Motor neuron (in vitro differentiated cells): ENCODE measurements at regions not wholly inside any gene's neighbourhood (a gene's known extent, or its start where the extent isn't known, plus 50 kb on each side); places are given as distances from the start of the nearest gene placed in this dataset.

Experiments used
- ATAC-seq, 8 experiments: fragments of 200-7000 bp; cut with Tn5 transposase; replicated peaks in 6 of 8; 2 replicates each; pipeline ENCODE4 v1.8.0; 2021; ENCODE audit warnings: mild to moderate bottlenecking in 8 of 8, moderate library complexity in 8 of 8
- H3K27ac ChIP-seq, 2 donors: fragments of 250-450 bp; sonication (Bioruptor Pico); 2 replicates each; pipeline ENCODE4 v1.9.0; 2021; ENCODE audit warnings: antibody characterized with exemption in 2 of 2, mild to moderate bottlenecking in 2 of 2, moderate library complexity in 1 of 2
- H3K4me1 ChIP-seq, 2 donors: fragments of 250-450 bp; sonication (Bioruptor Pico); replicated peaks in 1 of 2; 2 replicates each; pipeline ENCODE4 v1.6.1; 2021; ENCODE audit warnings: antibody characterized with exemption in 2 of 2, mild to moderate bottlenecking in 2 of 2, moderate library complexity in 1 of 2
- H3K4me3 ChIP-seq, 5 donors: fragments of 250-450 bp; sonication (Bioruptor Pico); 2 replicates each; pipeline ENCODE4 v1.9.0; 2021; ENCODE audit warnings: antibody characterized with exemption in 5 of 5, mild to moderate bottlenecking in 5 of 5, moderate library complexity in 4 of 5
- whole genome bisulfite sequencing, 10 experiments: fragments of 450-650 bp; shearing (Covaris generic); methylation state at CpG; one replicate each; pipeline ENCODE4 v1.0.0; 2022; 5-methylcytosine and 5-hydroxymethylcytosine counted together
- in situ Hi-C, 9 experiments: fragments of 400-800 bp; cut with MboI; loops; one replicate each; pipeline ENCODE4 v1.15.0; 2021; ENCODE audit warnings: low sequenced_read_pairs in 9 of 9, low pct_unique_long_range_greater_than_20kb in 2 of 9; ENCODE audit not compliant: unreplicated experiment in 9 of 9

DNA sequence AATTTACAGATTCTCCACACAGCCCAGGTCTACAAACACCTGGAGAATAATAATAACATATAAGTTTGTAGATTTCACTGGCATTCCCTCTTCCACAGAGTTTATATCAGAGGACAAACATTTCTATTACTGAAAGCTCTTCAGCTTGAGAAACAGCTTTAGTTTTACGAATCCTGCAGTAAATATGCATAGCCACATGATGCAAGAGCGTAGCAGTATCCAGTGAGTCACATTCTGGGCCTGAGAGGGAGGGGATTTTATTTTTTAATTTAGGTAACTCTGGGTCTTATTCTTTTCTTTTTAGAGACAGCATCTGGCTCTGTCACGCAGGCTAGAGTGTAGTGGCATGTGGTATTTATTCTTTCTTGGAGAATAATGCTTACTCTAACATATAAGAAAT, 1002.8 kb downstream of the TRHDE start:
- H3K4me1 ChIP-seq, result no peaks in the 10 kb centered on the region
- H3K27ac ChIP-seq, result no peak overlapping the region
- H3K4me3 ChIP-seq, result no peak overlapping the region
- in situ Hi-C loops, result no loop called here
- WGBS, 10 experiments, result 0 to 100% (median 82%) methylated on average over 1 to 3 of the region's 3 CpGs; no CpG with 5 or more reads in 2 of the 10 experiments
- peak in 4 of 8 experiments; percentile 25 to 43 (median 36) for ATAC-seq

DNA sequence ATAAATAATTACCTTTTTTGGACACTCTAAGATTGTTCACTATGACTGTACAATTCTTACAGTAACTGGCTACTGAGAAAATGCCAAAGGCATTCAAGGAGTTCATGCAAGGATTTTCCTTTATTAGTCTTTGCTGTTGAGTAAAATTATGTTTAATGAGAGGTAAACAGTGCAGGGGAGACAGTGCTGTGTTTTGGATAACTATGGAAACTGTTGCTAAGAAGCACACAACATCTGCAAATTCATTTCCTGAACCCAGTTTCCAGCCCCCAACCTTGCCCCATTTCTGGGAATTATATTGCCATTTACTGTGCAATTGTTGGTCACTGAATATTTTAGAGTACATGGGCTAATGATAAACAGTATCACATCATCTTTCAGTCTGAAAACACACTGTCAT, 1005.8 kb downstream of the TRHDE start:
- ATAC-seq, result peak in 1 of 8 experiments; percentile 40
- Histone ChIP-seq H3K4me1 (no peaks in the 10 kb centered on the region), H3K4me3 (no peak overlapping the region), H3K27ac (no peak overlapping the region)
- in situ Hi-C loops, result no loop called here

DNA sequence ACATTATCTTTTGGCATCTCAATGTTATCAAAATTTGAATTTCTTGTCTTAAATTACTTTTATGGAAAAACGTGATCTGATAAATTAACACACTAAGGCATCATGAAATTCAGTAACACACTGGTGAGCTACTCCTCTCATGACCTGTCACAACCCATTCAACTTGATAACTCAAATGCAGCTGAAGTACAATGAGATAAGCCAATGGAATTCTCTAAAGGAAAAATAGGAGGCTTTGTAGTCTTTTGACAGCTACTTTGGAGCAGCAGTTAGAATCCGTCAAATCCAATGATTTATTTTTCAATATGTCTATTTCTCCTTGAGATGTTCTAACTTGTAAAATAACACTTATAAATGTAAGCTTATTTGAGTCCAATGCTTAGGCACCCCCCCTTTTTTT, 1029.4 kb downstream of the TRHDE start:
- WGBS, 10 experiments, result 0 to 86% (median 6%) methylated on average over 1 to 2 of the region's 2 CpGs; no CpG with 5 or more reads in 3 of the 10 experiments
- no peak for ATAC-seq
- Histone ChIP-seq H3K4me3 (no peak overlapping the region), H3K27ac (no peak overlapping the region), H3K4me1 (no peaks in the 10 kb centered on the region)
- in situ Hi-C loops, result no loop called here

DNA sequence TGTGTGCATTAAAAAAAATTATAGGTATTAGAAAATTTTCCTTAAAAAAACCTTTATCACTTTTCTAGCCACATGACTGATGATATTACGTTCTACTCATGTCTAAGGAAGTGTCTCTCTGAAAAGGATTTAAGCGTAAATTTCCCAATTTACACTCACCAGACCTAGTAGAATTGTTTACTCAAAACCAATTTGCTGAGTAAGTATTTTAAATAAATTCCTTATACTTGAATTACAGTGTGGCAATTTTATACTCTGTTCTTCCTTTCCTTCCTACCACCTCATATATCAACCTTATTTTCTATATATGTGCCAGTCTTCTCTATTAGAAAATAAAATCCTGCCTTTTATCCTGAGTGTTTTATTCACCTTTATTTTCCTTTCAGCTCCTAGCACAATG, 1035.1 kb downstream of the TRHDE start:
- no peak for ATAC-seq
- 0 to 100% (median 81%) methylated on average over 2 of the region's 2 CpGs for WGBS, 10 experiments

DNA sequence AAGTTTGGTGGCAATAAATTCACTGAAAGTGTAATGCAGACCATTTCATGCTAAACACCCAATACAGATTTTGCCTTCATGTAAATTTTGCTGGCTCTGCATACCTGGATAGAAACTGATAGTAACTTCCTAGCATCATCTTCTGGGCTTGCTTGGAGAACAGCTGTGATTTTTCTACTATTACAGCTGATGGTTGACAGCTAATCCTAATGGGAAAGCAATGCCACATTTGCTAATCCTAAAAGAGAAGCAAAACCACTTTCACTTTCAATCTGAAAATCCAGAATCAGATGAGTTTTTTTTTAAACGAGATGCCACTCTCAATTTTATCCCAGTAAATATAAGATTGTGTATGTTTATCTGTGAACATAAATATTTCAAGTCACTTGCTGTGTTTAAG, 1035.9 kb downstream of the TRHDE start:
- no peak for ATAC-seq
- 0 to 90% (median 33%) methylated on average over 1 of the region's 1 CpG; no CpG with 5 or more reads in 2 of the 10 experiments for whole genome bisulfite sequencing, 10 experiments
- no peaks in the 10 kb centered on the region for H3K4me1 ChIP-seq
- in situ Hi-C loops, result no loop called here
- no peak overlapping the region for H3K27ac ChIP-seq
- no peak overlapping the region for H3K4me3 ChIP-seq

More for the DNA sequence above, 1035.1 kb downstream of the TRHDE start:
- in situ Hi-C loops, result no loop called here
- Histone ChIP-seq H3K4me3 (no peak overlapping the region), H3K4me1 (no peaks in the 10 kb centered on the region), H3K27ac (no peak overlapping the region)

DNA sequence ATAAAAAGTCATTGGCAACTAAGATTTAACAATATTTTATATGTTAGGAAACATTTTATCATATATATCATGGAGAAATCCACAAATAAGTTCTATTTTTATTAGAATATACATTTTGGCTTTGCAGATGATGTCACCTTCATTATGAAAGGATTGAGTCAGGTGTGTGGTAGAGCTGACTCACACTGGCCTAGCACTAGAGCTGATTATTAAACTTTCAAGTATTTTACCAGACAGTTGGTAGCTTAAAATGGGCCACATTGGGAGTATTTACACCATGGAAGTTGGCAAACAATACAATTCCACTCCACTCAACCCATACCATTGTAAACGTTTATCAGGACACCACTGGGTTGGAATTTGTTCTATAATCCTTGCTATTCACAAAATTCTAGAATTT, 1036.6 kb downstream of the TRHDE start:
- WGBS, 10 experiments, result 0 to 93% (median 50%) methylated on average over 1 of the region's 1 CpG; no CpG with 5 or more reads in 1 of the 10 experiments
- in situ Hi-C loops, result no loop called here
- Histone ChIP-seq H3K4me1 (no peaks in the 10 kb centered on the region), H3K4me3 (no peak overlapping the region), H3K27ac (no peak overlapping the region)
- ATAC-seq, result no peak

DNA sequence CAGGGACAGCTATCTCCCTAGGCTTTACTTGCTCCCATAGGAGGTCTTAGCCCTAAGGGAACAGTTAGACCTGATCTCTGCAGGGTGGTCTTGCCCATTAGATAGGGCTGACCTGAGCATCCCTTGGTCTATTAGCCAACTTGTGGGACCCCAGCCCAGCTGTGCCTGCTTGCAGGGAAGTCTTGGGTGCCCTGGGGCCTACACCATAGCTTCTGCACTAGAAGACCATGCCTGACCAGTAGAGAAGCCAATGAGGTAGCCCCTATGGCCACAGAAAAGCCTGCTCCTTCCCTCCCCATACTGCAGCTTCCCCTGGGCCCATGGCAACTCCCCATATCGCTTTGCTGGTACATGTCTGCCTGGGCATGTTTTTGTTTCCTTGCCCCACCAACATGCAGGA, 1049.1 kb downstream of the TRHDE start:
- 0% methylated on average over 1 of the region's 1 CpG; no CpG with 5 or more reads in 9 of the 10 experiments for WGBS, 10 experiments
- no peaks in the 10 kb centered on the region for H3K4me1 ChIP-seq
- H3K4me3 ChIP-seq, result no peak overlapping the region
- in situ Hi-C loops, result no loop called here
- ATAC-seq, result no peak
- no peak overlapping the region for H3K27ac ChIP-seq

DNA sequence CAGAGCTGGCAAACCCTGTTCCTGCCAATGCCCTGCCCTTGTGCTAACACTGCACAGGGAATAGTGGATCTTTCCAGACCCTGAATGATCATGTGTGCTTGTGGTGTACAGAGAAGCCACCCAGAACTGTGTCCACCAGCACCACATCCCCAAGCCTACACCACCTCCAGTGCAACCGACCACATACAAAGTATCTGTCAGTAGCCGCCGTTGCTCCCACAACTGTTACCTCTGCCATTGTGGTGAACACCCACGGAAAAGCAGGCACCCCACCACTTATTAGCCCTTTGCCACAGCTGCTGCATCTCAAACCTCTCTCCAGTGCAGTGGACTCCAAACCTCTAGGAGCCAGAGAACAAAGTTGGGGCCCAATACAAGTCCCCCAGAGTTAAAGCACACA, 1049.6 kb downstream of the TRHDE start:
- in situ Hi-C loops, result no loop called here
- Histone ChIP-seq H3K27ac (no peak overlapping the region), H3K4me1 (no peaks in the 10 kb centered on the region), H3K4me3 (no peak overlapping the region)
- 20 to 100% (median 79%) methylated on average over 2 to 3 of the region's 4 CpGs; no CpG with 5 or more reads in 4 of the 10 experiments for WGBS, 10 experiments
- no peak for ATAC-seq

DNA sequence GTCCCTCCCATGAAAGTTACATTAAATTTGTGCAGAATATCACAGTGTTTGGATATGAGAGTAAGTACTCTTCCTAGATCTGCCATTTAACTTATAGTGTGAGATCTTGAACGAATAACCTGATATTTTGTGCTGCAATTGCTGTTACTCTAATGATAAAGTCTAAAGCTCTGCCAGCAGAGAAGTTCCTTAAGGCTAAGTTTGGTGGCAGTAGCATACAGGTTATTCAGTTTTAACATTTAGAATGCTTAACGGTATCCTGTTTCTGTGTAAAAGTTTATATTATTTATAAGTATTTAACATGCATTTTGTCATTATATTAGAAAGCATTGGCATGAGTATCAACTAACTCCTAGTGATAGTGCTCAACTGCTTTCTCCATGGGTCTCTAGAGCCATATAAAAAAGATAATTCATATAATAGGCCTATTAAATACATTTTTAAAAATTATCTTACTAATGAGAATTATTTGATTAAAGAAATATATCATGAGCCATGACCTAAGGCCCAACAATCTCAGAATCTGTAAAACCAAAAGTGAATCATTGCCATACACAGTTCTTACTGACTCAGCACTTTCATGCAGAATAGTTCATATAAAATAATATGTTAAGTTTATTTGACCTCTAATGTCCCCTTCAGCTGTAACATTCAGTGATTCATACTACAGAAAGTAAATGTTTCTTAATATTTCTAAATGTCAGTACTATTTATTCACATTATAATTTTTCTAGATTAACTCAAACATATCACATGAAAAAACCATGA, 1058.6 kb downstream of the TRHDE start:
- in situ Hi-C loops, result no loop called here
- no peak for ATAC-seq
- H3K4me1 ChIP-seq, result no peaks in the 10 kb centered on the region
- no peak overlapping the region for H3K4me3 ChIP-seq
- H3K27ac ChIP-seq, result no peak overlapping the region
- 0 to 83% (median 66%) methylated on average over 1 to 2 of the region's 2 CpGs; no CpG with 5 or more reads in 2 of the 10 experiments for WGBS, 10 experiments

DNA sequence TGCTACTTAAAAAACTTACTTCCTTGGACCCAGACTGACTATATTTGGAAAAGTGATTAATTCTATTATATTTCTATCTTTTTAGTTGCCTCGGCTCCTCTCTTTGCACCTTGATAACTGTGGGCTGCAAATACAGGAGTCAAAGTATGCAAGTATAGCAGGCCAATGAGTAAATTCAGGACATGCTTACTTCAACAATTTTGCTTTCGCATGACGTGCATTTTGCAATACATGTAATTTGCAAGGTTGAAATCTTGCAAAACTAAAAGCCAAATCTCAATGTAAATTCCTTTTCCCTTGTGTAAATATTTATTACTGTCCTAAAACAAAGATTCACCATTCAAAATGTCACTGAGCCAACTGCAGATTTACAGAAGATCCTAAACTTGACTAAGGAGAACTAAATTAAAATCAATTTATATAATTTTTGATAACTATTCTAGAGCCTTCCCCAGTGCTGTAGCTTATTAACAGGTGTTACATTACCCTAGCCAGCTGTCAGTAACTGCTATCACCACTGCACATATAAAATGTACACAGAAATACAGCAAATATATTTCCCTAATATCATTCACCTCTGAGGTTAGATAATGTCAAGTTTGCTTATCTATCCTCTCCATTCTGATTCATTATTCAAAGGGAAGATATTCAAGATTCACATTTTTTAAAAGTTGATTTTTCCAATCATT, 1069.5 kb downstream of the TRHDE start:
- in situ Hi-C loops, result no loop called here
- no peak for ATAC-seq
- Histone ChIP-seq H3K27ac (no peak overlapping the region), H3K4me1 (no peaks in the 10 kb centered on the region), H3K4me3 (no peak overlapping the region)
- 0 to 94% (median 89%) methylated on average over 1 to 3 of the region's 3 CpGs; no CpG with 5 or more reads in 1 of the 10 experiments for WGBS, 10 experiments

DNA sequence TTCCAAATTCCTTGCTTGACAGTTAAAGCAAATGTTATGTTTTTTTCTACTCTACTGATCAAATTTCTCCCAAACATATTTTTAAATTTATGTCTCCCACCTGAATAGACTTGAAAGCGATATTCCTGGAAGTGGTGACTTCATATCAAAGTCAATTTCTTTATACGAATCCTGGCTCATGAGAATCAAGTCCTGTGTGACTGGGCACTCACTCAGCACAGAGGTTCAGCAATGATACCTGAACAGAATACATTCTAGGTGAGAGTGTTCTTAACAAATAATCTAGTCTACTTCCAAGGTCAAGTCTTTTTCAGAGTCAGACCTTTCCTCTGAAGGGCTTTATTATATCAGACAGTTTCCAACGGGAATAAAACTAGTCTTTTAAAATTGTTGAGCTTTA, 1070.6 kb downstream of the TRHDE start:
- H3K27ac ChIP-seq, result no peak overlapping the region
- ATAC-seq, result no peak
- 4 to 100% (median 87%) methylated on average over 1 to 3 of the region's 3 CpGs for WGBS, 10 experiments
- in situ Hi-C loops, result no loop called here
- no peaks in the 10 kb centered on the region for H3K4me1 ChIP-seq
- no peak overlapping the region for H3K4me3 ChIP-seq

DNA sequence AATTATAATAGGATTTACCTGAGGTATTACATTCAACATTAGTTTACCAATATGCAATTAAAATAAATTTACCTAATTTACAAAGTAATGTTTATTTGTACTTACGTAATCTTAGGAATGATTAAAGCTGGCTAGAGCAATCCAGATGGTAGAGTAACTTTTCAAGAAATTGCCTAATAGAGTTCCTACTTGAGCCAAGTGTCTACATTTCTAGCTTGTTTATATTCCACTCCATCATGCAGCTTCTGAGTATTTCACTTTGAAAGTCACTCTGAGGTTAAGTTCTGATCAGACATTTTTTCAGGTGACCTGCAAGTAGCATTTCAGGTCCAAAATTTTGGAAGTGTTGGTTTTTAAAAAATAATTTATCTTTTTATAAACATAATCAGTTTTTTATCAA, 1080.7 kb downstream of the TRHDE start:
- ATAC-seq, result no peak

DNA sequence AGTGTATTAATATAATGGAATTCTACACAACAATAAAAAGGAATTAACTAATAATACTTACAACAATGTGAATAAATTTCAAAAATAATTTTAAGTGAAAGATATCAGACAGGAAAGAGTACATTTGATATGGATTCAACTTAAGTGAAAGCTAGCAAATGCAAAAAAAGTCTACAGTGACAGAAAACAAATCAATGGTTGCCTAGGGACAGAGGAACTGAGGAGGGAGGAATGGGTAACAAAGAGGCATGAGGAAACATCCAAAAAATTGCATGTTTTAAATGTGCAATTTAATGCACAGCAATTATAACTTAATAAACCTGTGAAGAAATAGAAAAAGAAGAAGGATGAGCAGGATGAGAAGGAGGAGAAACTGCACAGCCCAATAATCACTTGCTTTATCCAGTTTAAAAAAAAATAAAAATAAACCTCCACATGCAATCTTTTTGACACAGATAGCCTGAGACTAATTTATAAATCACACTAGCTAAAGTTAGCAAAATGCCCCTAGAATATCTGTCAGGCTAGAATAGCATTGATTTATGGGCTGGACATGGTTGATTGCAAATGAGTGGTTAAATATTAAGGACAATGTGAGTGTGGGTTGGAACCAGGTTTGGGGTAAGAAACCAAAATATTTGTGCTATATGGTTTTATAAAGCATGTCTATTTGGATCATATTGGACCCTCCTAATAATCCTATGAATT, 1089.1 kb downstream of the TRHDE start:
- Histone ChIP-seq H3K27ac (no peak overlapping the region), H3K4me1 (peaks cover 0 to 23% of the 10 kb centered on the region in 2 donors), H3K4me3 (no peak overlapping the region)
- ATAC-seq, result peak in 2 of 8 experiments; percentile 38 to 51
- in situ Hi-C loops, result no loop called here

More for the DNA sequence above, 1080.7 kb downstream of the TRHDE start:
- WGBS, 10 experiments, result 0 to 100% (median 92%) methylated on average over 1 of the region's 1 CpG
- in situ Hi-C loops, result no loop called here
- Histone ChIP-seq H3K27ac (no peak overlapping the region), H3K4me1 (no peaks in the 10 kb centered on the region), H3K4me3 (no peak overlapping the region)
